Loucy (cell line): ENCODE measurements at regions not wholly inside any gene's neighbourhood (a gene's known extent, or its start where the extent isn't known, plus 50 kb on each side); places are given as distances from the start of the nearest gene placed in this dataset.
"Not testable (repeated sequence)": the region's sequence is repeated elsewhere in the genome, so short reads cannot be mapped to it uniquely, and the experiment has no call there.

Source experiments
- CTCF ChIP-seq: fragments of 200-600 bp; sonication (generic); conservative IDR thresholded peaks from 2 replicates; pipeline ENCODE4 v1.5.1; 2014; ENCODE audit warnings: mild to moderate bottlenecking, antibody characterized with exemption, low read length
- EZH2phosphoT487 ChIP-seq: fragments of 200-600 bp; IDR thresholded peaks from 2 replicates; pipeline ENCODE4 v1.6.1; 2018; ENCODE audit warnings: antibody characterized with exemption, mild to moderate bottlenecking, moderate library complexity, borderline replicate concordance

GRCh38 chr2:10198482-10198881, 75.9 kb downstream of the RRM2 start:
- TF ChIP-seq CTCF, EZH2phosphoT487: not testable (repeated sequence)
